GM15510 (cell line): ENCODE measurements at regions not wholly inside any gene's neighbourhood (a gene's known extent, or its start where the extent isn't known, plus 50 kb on each side); places are given as distances from the start of the nearest gene placed in this dataset.

ENCODE experiments used
- POLR2A ChIP-seq: IDR thresholded peaks from 3 replicates; pipeline ENCODE4 v1.6.1; 2011; ENCODE audit warnings: borderline replicate concordance; ENCODE audit not compliant: insufficient read length; ENCODE audit errors: extremely low read depth

DNA sequence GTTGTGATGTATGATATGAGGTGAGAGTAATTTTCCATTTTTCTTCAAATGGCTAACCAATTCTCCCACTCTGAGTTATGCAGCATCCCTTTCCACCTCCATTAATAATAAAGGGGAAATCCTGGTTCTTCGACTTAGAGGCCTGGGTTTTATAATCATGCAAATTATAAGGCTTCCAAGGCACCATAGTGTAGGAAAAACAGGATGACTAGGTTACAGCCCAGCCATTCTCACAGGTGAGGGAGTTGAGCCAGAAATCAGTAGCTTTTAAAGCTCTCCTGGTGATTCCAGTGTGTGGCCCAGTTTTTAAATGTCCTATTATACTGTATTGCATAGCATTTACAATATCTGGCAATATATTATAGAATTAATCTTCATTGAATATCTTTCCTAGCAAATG lies 203.1 kb downstream of the ARHGEF9 start:
- TF ChIP-seq POLR2A: no peak

- no peak for TF ChIP-seq POLR2A
Measured at GRCh38 chrX:63581398-63581797, 203.6 kb downstream of the ARHGEF9 start.

DNA sequence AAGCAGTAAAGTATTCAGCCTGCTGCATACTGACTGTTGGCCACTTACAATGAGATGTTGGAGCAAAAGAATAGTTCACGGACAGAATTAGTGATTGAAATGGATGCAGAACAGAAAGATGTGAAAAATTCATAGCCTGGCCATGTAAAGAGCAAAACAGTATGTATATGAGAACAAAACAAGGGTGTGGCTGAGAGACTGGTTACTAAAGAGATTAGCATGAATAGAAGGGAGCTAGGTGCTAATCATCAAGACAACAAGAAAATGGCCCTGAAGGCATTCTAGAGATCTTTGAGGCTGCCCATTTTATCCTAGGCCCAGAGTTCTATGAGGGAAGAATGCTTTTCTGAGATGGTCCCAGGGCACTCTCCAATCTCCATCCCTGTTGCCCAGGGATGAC lies 208.5 kb downstream of the ARHGEF9 start:
- no peak for TF ChIP-seq POLR2A

DNA sequence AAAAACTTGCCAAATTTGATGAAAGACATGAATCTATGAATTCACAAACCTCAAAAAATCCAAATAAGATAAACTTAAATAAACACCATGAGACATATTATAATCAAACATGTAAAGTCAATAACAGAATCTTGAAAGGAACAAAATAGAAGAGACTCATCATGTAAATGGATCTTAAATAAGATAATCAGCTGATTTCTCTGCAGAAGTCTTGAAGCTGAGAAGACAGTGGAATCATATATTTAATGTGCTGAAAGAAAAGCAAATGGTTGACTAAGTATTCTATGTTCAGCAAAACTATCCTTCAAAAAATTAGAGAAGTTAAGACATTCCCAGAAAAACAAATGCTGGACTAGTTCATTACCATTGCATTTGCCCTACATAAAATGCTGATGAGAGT lies 215.7 kb upstream of the SPIN4 start:
- TF ChIP-seq POLR2A: no peak

GRCh38 chrX:63561425-63561824 lies 210.3 kb upstream of the SPIN4 start:
- no peak for TF ChIP-seq POLR2A

GRCh38 chrX:63560601-63561218 lies 209.6 kb upstream of the SPIN4 start:
- peak; percentile 47 for TF ChIP-seq POLR2A

DNA sequence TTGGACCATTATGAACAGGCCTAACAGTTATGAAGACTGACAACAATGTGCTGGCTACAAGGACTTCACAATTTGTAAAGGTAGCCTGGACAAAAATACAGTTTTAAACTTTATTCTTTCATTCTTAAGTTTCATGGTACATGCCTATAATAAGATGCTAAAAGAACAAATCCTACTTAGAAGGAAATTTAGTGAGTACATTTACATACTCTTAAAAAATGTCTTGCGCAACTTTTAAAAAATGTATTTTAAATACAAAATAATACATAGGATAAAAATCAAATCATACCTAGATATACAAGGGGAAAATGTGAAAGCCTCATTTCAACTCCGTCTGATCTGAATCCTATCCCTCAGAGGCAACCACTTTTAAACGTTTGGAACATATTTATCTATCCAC lies 200.7 kb upstream of the SPIN4 start:
- TF ChIP-seq POLR2A: no peak

DNA sequence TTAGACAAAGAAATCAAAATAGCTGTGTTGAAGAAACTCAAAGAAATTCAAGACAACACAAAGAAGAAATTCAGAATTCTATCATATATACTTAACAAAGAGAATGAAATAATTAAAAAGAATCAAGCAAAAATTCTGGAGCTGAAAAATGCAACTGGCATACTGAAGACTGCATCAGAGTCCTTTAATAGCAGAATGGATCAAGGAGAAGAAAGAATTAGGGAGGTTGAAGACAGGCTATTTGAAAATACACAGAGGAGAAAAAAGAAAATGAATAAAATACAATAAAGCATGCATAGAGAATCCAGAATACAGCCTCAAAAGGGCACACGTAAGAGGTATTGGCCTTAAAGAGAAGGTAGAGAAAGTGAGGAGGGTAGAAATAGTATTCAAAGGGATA lies 179.5 kb upstream of the SPIN4 start:
- TF ChIP-seq POLR2A: no peak

GRCh38 chrX:63529961-63530360 lies 178.8 kb upstream of the SPIN4 start:
- TF ChIP-seq POLR2A: no peak

DNA sequence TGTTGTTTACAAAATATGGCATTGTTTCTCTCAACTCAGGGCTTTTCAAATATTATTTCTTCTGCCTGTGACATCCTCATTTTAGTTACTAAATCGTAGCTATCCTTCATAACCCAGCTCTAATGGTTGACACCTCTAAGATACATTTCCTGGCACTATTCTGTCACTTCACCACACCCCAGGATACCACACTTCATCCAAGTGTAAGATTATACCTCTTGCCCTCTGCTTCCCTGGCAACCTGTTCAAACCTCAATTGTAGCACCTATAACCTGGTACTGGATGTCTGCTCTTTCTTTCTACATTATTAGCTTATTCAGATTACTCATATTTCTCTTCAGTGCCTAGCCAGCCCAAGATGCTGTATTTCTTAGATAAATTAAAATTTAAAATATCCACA lies 175.7 kb upstream of the SPIN4 start:
- no peak for TF ChIP-seq POLR2A

- TF ChIP-seq POLR2A: no peak
Measured at GRCh38 chrX:63525491-63525890, 174.4 kb upstream of the SPIN4 start.

- no peak for TF ChIP-seq POLR2A
Measured at GRCh38 chrX:63514569-63515080, 163.5 kb upstream of the SPIN4 start.

- no peak for TF ChIP-seq POLR2A
Measured at GRCh38 chrX:63513825-63514568, 162.9 kb upstream of the SPIN4 start.

- TF ChIP-seq POLR2A: no peak
Measured at GRCh38 chrX:63511361-63511760, 160.2 kb upstream of the SPIN4 start.

GRCh38 chrX:63508668-63509067 lies 157.5 kb upstream of the SPIN4 start:
- no peak for TF ChIP-seq POLR2A

DNA sequence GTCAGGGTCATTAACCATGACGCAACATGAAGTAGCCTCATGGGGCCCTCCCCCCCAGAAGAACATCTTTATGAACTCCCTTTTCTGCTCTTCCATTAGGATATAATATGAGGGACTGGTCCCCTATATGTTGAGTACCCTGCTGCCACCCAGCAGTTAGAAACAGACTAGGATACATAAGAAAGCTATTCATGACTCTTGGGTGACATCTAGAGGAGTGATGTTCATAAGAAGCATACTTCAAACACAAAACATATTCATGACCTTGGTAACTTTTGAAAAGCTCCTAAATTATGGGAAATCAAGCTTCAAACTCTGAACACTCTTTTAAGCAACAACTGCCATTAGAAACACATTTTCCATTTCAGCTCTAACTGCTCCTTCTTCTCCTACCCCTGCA lies 155.2 kb upstream of the SPIN4 start:
- TF ChIP-seq POLR2A: no peak
